ENCODE measurements at regions not wholly inside any gene's neighbourhood (a gene's known extent, or its start where the extent isn't known, plus 50 kb on each side); places are given as distances from the start of the nearest gene placed in this dataset.
A peak's percentile ranks its signal among the peaks of the same experiment; 100 is the strongest.

GRCh38 chr21:28099001-28099705, 893.5 kb downstream of the LTN1 start:
- Histone ChIP-seq H3K9me3 (no peaks in the 10 kb centered on the region), H3K27me3 (ENCODE audit: insufficient read depth in 3 of 3, low read length in 2 of 3) (no peaks in the 10 kb centered on the region), H3K4me1 (peaks cover 23% of the 10 kb centered on the region), H3K4me3 (peak overlapping the region; percentile 20), H3K36me3 (ENCODE audit: insufficient read depth in 1 of 2, low read depth in 1 of 2) (no peaks in the 10 kb centered on the region), H3K27ac (peak overlapping the region; percentile 72)
- ATAC-seq: peak; percentile 97 to 98 (median 98)
- DNase-seq: peak; percentile 32 to 73
- intact Hi-C loops (cut with DNase I): loop anchor here in 1 of 2 donors (2.0 kb wide), 1 partner anchor 30 kb away; no protein-coding TSS in a partner anchor
- TF ChIP-seq CTCF (IDR thresholded peaks at IDR 0.05): no peak
- WGBS, 3 donors: 10 to 12% (median 11%) methylated on average over 6 of the region's 6 CpGs

GRCh38 chr21:28091466-28091865, 901.2 kb downstream of the LTN1 start:
- Histone ChIP-seq H3K9me3 (no peaks in the 10 kb centered on the region), H3K4me1 (no peaks in the 10 kb centered on the region), H3K36me3 (ENCODE audit: insufficient read depth in 1 of 2, low read depth in 1 of 2) (no peaks in the 10 kb centered on the region), H3K27me3 (ENCODE audit: insufficient read depth in 3 of 3, low read length in 2 of 3) (no peaks in the 10 kb centered on the region), H3K4me3 (peak overlapping the region; percentile 45), H3K27ac (no peak overlapping the region)
- 91 to 98% (median 95%) methylated on average over 2 of the region's 2 CpGs for WGBS, 3 donors
- intact Hi-C loops (cut with DNase I): no loop called here
- DNase-seq (no peak), ATAC-seq (peak in 1 of 4 donors; percentile 72)
- no peak for TF ChIP-seq CTCF (IDR thresholded peaks at IDR 0.05)

DNA sequence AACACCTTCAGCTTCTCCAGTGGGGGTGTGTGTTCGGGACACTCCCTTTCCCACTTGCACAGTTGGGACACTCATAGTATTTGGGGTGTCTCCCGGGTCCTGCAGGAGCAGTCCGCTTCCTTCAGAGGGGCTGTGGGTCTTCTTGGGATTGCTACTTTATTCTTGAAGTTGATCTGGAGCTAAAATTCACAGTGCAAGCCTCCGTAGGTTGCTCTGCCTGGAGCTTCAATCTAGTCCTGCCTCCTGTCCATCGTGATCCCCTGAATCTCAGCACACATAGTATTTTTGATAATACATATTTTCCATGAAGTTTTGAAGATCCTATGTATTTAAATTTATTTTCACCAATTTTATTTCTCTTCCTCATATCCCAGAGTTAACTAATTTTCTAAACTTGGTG, 902.1 kb downstream of the LTN1 start:
- Histone ChIP-seq H3K27me3 (ENCODE audit: insufficient read depth in 3 of 3, low read length in 2 of 3) (no peaks in the 10 kb centered on the region), H3K36me3 (ENCODE audit: insufficient read depth in 1 of 2, low read depth in 1 of 2) (no peaks in the 10 kb centered on the region), H3K4me3 (peak overlapping the region; percentile 45), H3K9me3 (no peaks in the 10 kb centered on the region), H3K27ac (no peak overlapping the region), H3K4me1 (no peaks in the 10 kb centered on the region)
- DNase-seq: no peak
- intact Hi-C loops (cut with DNase I): no loop called here
- 79 to 88% (median 83%) methylated on average over 5 of the region's 5 CpGs for WGBS, 3 donors
- no peak for TF ChIP-seq CTCF (IDR thresholded peaks at IDR 0.05)
- ATAC-seq: peak in 1 of 4 donors; percentile 67

DNA sequence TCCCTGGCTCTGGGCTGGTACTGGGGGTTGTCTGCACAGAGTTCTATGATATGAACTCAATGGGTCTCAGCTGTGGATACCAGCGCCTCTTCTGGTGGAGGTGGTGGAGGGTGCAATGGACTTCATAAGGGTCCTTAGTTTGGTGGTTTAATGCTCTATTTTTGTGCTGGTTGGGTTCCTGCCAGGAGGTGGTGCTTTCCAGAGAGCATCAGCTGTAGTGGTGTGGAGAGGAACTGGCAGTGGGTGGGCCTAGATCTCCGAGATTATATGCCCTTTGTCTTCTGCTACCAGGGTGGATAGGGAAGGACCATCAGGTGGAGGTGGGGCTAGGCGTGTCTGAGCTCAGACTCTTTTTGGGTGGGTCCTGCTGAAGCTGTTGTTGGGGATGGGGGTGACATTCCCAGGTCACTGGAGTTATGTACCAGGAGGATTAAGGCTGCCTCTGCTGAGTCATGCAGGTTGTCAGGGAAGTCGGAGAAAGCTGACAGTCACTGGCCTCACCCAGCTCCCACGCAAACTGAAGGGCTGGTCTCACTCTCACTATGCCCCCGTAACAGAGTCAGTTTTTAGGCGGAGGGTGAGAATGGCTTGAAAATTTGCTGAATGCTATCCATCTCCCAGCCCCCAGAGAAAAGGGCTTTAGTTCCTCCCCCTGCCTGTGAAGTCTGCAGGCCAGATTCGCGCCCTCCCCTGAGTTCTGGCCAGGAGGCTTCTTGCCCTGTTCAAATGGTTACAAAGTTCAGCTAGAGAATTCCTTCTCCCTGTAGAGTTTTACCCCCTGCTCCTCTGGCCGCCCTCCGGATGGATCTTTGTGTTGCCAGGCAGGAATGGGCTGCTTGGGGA, 902.9 kb downstream of the LTN1 start:
- intact Hi-C loops (cut with DNase I): no loop called here
- Histone ChIP-seq H3K27me3 (ENCODE audit: insufficient read depth in 3 of 3, low read length in 2 of 3) (no peaks in the 10 kb centered on the region), H3K4me3 (peak overlapping the region; percentile 45), H3K9me3 (no peaks in the 10 kb centered on the region), H3K4me1 (no peaks in the 10 kb centered on the region), H3K36me3 (ENCODE audit: insufficient read depth in 1 of 2, low read depth in 1 of 2) (no peaks in the 10 kb centered on the region), H3K27ac (peak overlapping the region; percentile 30)
- DNase-seq (peak in 1 of 2 donors; percentile 58), ATAC-seq (peak in 2 of 4 donors; percentile 30 to 55)
- TF ChIP-seq CTCF (IDR thresholded peaks at IDR 0.05): no peak
- WGBS, 3 donors: 75 to 87% (median 76%) methylated on average over 10 to 11 of the region's 11 CpGs

Data from psoas muscle (tissue), 7 donors.